GM21390 (cell line): ENCODE measurements at regions not wholly inside any gene's neighbourhood (a gene's known extent, or its start where the extent isn't known, plus 50 kb on each side); places are given as distances from the start of the nearest gene placed in this dataset.

ENCODE experiments used
- ATAC-seq: cut with Tn5 transposase; IDR thresholded peaks from one replicate; pipeline ENCODE4 v1.9.1; 2021; ENCODE audit not compliant: unreplicated experiment

- no peak for ATAC-seq
Measured at GRCh38 chr6:132101535-132101934, 150.4 kb upstream of the CCN2 start.

- no peak for ATAC-seq
Measured at GRCh38 chr6:132100388-132100990, 149.3 kb upstream of the CCN2 start.

GRCh38 chr6:132096996-132097395 is 145.8 kb upstream of the CCN2 start:
- no peak for ATAC-seq

GRCh38 chr6:132096245-132096644 is 145.1 kb upstream of the CCN2 start:
- ATAC-seq: no peak

- no peak for ATAC-seq
Measured at GRCh38 chr6:132089173-132089572, 138.0 kb upstream of the CCN2 start.

GRCh38 chr6:132088150-132088549 is 137.0 kb upstream of the CCN2 start:
- ATAC-seq: no peak

GRCh38 chr6:132087391-132087790 is 136.2 kb upstream of the CCN2 start:
- no peak for ATAC-seq

- ATAC-seq: peak; percentile 18
Measured at GRCh38 chr6:132085731-132086130, 134.6 kb upstream of the CCN2 start.

- ATAC-seq: peak; percentile 94
Measured at GRCh38 chr6:132084811-132085509, 133.8 kb upstream of the CCN2 start.

GRCh38 chr6:132082421-132082820 is 131.2 kb upstream of the CCN2 start:
- no peak for ATAC-seq

GRCh38 chr6:132081338-132081737 is 130.2 kb upstream of the CCN2 start:
- ATAC-seq: no peak

- ATAC-seq: no peak
Measured at GRCh38 chr6:132079286-132079685, 128.1 kb upstream of the CCN2 start.

GRCh38 chr6:132076452-132076851 is 125.3 kb upstream of the CCN2 start:
- no peak for ATAC-seq

GRCh38 chr6:132072831-132073230 is 121.7 kb upstream of the CCN2 start:
- no peak for ATAC-seq

- ATAC-seq: no peak
Measured at GRCh38 chr6:132072271-132072670, 121.1 kb upstream of the CCN2 start.

- ATAC-seq: no peak
Measured at GRCh38 chr6:132070356-132070755, 119.2 kb upstream of the CCN2 start.

GRCh38 chr6:132068766-132069165 is 117.6 kb upstream of the CCN2 start:
- no peak for ATAC-seq

GRCh38 chr6:132067286-132067685 is 116.1 kb upstream of the CCN2 start:
- ATAC-seq: no peak

- ATAC-seq: no peak
Measured at GRCh38 chr6:132065556-132065955, 114.4 kb upstream of the CCN2 start.

- ATAC-seq: no peak
Measured at GRCh38 chr6:132063738-132064137, 112.6 kb upstream of the CCN2 start.

- ATAC-seq: no peak
Measured at GRCh38 chr6:132063204-132063603, 112.0 kb upstream of the CCN2 start.

- no peak for ATAC-seq
Measured at GRCh38 chr6:132062626-132063025, 111.5 kb upstream of the CCN2 start.

GRCh38 chr6:132061381-132061780 is 110.2 kb upstream of the CCN2 start:
- no peak for ATAC-seq
